Tibial nerve (tissue), 4 donors: ENCODE measurements at regions not wholly inside any gene's neighbourhood (a gene's known extent, or its start where the extent isn't known, plus 50 kb on each side); places are given as distances from the start of the nearest gene placed in this dataset.

Experiments
- DNase-seq, 2 donors: peaks; one replicate each; pipeline ENCODE4 v3.0.0-alpha.2; 2019; ENCODE audit warnings: low spot score in 2 of 2
- H3K27ac ChIP-seq, 4 donors: fragments of 200-600 bp; sonication (generic) in 3 of 4; one replicate each; pipeline ENCODE4 v1.5.1; 2017 to 2019; ENCODE audit warnings: mild to moderate bottlenecking in 1 of 4
- H3K27me3 ChIP-seq, 2 donors: fragments of 200-600 bp; sonication (generic) in 1 of 2; one replicate each; pipeline versions ENCODE4 v1.5.1 to v1.6.0; 2017 to 2019
- H3K36me3 ChIP-seq, 3 donors: fragments of 200-600 bp; sonication (generic); one replicate each; pipeline ENCODE4 v1.5.1; 2018 to 2019
- H3K4me1 ChIP-seq, 4 donors: fragments of 200-600 bp; sonication (generic) in 3 of 4; one replicate each; pipeline ENCODE4 v1.5.1; 2017 to 2019
- H3K4me3 ChIP-seq, 4 donors: fragments of 200-600 bp; sonication (generic) in 3 of 4; one replicate each; pipeline ENCODE4 v1.5.1; 2017 to 2019; ENCODE audit warnings: mild to moderate bottlenecking in 1 of 4, moderate library complexity in 1 of 4
- H3K9me3 ChIP-seq, 4 donors: fragments of 200-600 bp; sonication (generic) in 3 of 4; one replicate each; pipeline ENCODE4 v1.5.1; 2017 to 2019
- CTCF ChIP-seq, 5 experiments: fragments of 200-600 bp in 3 of 5; fragments of 450-650 bp in 2 of 5; sonication (generic) in 3 of 5; IDR thresholded peaks; one replicate each; pipeline ENCODE4 v1.5.1; 2016 to 2019; ENCODE audit warnings: antibody characterized with exemption in 5 of 5, mild to moderate bottlenecking in 3 of 5, moderate library complexity in 2 of 5
- EP300 ChIP-seq, 2 donors: sonication (generic); formaldehyde crosslinking; IDR thresholded peaks; one replicate each; pipeline ENCODE4 v1.6.1; 2017; ENCODE audit warnings: antibody characterized with exemption in 2 of 2, mild to moderate bottlenecking in 1 of 2
- POLR2A ChIP-seq, 2 donors: fragments of 450-650 bp; IDR thresholded peaks; one replicate each; pipeline ENCODE4 v1.6.1; 2017; ENCODE audit warnings: antibody characterized with exemption in 2 of 2, mild to moderate bottlenecking in 2 of 2, moderate library complexity in 2 of 2
- WGBS, 2 donors: methylation state at CpG; one replicate each; pipeline ENCODE4 v1.1.5; 2018; 5-methylcytosine and 5-hydroxymethylcytosine counted together

GRCh38 chr13:44698066-44698465 is 121.9 kb upstream of the TSC22D1 start:
- Histone ChIP-seq H3K4me3 (no peak overlapping the region), H3K27ac (no peak overlapping the region), H3K27me3 (no peaks in the 10 kb centered on the region), H3K36me3 (no peaks in the 10 kb centered on the region), H3K9me3 (no peaks in the 10 kb centered on the region), H3K4me1 (no peaks in the 10 kb centered on the region)
- 42 to 52% methylated on average over 7 of the region's 7 CpGs for WGBS, 2 donors
- TF ChIP-seq POLR2A (IDR thresholded peaks at IDR 0.05) = no peak
- TF ChIP-seq CTCF (IDR thresholded peaks at IDR 0.05) = no peak
- TF ChIP-seq EP300 (IDR thresholded peaks at IDR 0.05) = no peak
- DNase-seq = no peak

- 55 to 70% methylated on average over 1 of the region's 1 CpG for WGBS, 2 donors
- no peaks in the 10 kb centered on the region for H3K36me3 ChIP-seq
- no peak overlapping the region for H3K4me3 ChIP-seq
- no peaks in the 10 kb centered on the region for H3K9me3 ChIP-seq
- TF ChIP-seq EP300 (IDR thresholded peaks at IDR 0.05) = no peak
- TF ChIP-seq POLR2A (IDR thresholded peaks at IDR 0.05) = no peak
- no peak for TF ChIP-seq CTCF (IDR thresholded peaks at IDR 0.05)
- no peaks in the 10 kb centered on the region for H3K27me3 ChIP-seq
- no peak overlapping the region for H3K27ac ChIP-seq
- no peak for DNase-seq
- no peaks in the 10 kb centered on the region for H3K4me1 ChIP-seq
Measured at GRCh38 chr13:44697058-44697457, 120.9 kb upstream of the TSC22D1 start.

GRCh38 chr13:44695520-44695919 is 119.4 kb upstream of the TSC22D1 start:
- Histone ChIP-seq H3K4me3 (no peak overlapping the region), H3K27me3 (no peaks in the 10 kb centered on the region), H3K4me1 (no peaks in the 10 kb centered on the region), H3K36me3 (no peaks in the 10 kb centered on the region), H3K9me3 (no peaks in the 10 kb centered on the region), H3K27ac (no peak overlapping the region)
- WGBS, 2 donors = 88% methylated on average over 2 of the region's 2 CpGs
- no peak for DNase-seq
- TF ChIP-seq CTCF (IDR thresholded peaks at IDR 0.05) (no peak), EP300 (IDR thresholded peaks at IDR 0.05) (no peak), POLR2A (IDR thresholded peaks at IDR 0.05) (no peak)

- Histone ChIP-seq H3K27ac (no peak overlapping the region), H3K36me3 (no peaks in the 10 kb centered on the region), H3K4me1 (no peaks in the 10 kb centered on the region), H3K27me3 (no peaks in the 10 kb centered on the region), H3K9me3 (no peaks in the 10 kb centered on the region), H3K4me3 (no peak overlapping the region)
- 67 to 75% methylated on average over 6 of the region's 6 CpGs for WGBS, 2 donors
- no peak for DNase-seq
- TF ChIP-seq CTCF (IDR thresholded peaks at IDR 0.05) (no peak), EP300 (IDR thresholded peaks at IDR 0.05) (no peak), POLR2A (IDR thresholded peaks at IDR 0.05) (no peak)
Measured at GRCh38 chr13:44694842-44695241, 118.7 kb upstream of the TSC22D1 start.

- TF ChIP-seq POLR2A (IDR thresholded peaks at IDR 0.05) (no peak), CTCF (IDR thresholded peaks at IDR 0.05) (no peak), EP300 (IDR thresholded peaks at IDR 0.05) (no peak)
- no peaks in the 10 kb centered on the region for H3K36me3 ChIP-seq
- no peak for DNase-seq
- no peaks in the 10 kb centered on the region for H3K9me3 ChIP-seq
- peaks cover 0 to 3% (median 0%) of the 10 kb centered on the region in 4 donors for H3K4me1 ChIP-seq
- H3K27ac ChIP-seq = no peak overlapping the region
- H3K27me3 ChIP-seq = no peaks in the 10 kb centered on the region
- H3K4me3 ChIP-seq = no peak overlapping the region
Measured at GRCh38 chr13:44694291-44694690, 118.2 kb upstream of the TSC22D1 start.
